Neuronal stem cell (in vitro differentiated cells): ENCODE measurements at regions not wholly inside any gene's neighbourhood (a gene's known extent, or its start where the extent isn't known, plus 50 kb on each side); places are given as distances from the start of the nearest gene placed in this dataset.

ENCODE experiments used
- DNase-seq: peaks from one replicate; pipeline ENCODE4 v3.0.0-alpha.2; 2013; ENCODE audit warnings: low spot score
- H2AFZ ChIP-seq: one replicate; pipeline ENCODE4 v1.6.1; 2013; ENCODE audit warnings: mild to moderate bottlenecking, low read length, inconsistent platforms
- H2AK5ac ChIP-seq: 2 replicates; pipeline ENCODE4 v1.6.1; 2013; ENCODE audit warnings: low read depth, mild to moderate bottlenecking, inconsistent platforms, low read length, moderate library complexity, mixed read lengths
- H2BK120ac ChIP-seq: 2 replicates; pipeline ENCODE4 v1.6.1; 2013; ENCODE audit warnings: low read depth, mild to moderate bottlenecking, inconsistent platforms, low read length, moderate library complexity, mixed read lengths
- H2BK12ac ChIP-seq: one replicate; pipeline ENCODE4 v1.6.1; 2013; ENCODE audit warnings: low read length, inconsistent platforms
- H2BK15ac ChIP-seq: 2 replicates; pipeline ENCODE4 v1.6.1; 2013; ENCODE audit warnings: mild to moderate bottlenecking, low read length, inconsistent platforms, mixed read lengths
- H2BK5ac ChIP-seq: one replicate; pipeline ENCODE4 v1.6.1; 2013; ENCODE audit warnings: inconsistent platforms, mild to moderate bottlenecking, low read length, moderate library complexity
- H3K14ac ChIP-seq: one replicate; pipeline ENCODE4 v1.6.1; 2013; ENCODE audit warnings: low read length, inconsistent platforms
- H3K18ac ChIP-seq: 2 replicates; pipeline ENCODE4 v1.6.1; 2013; ENCODE audit warnings: low read length, inconsistent platforms
- H3K23ac ChIP-seq: 2 replicates; pipeline ENCODE4 v1.6.1; 2013; ENCODE audit warnings: low read depth, mild to moderate bottlenecking, mixed read lengths, low read length, inconsistent platforms; ENCODE audit not compliant: poor library complexity
- H3K27ac ChIP-seq: replicated peaks from 3 replicates; pipeline ENCODE4 v1.5.1; 2013; ENCODE audit warnings: low read length, inconsistent platforms
- H3K27me3 ChIP-seq, 3 experiments: 2 replicates each; pipeline ENCODE4 v1.6.1; 2013; ENCODE audit warnings: low read length in 3 of 3, mild to moderate bottlenecking in 2 of 3, inconsistent platforms in 1 of 3, low read depth in 1 of 3, mixed read lengths in 1 of 3, moderate library complexity in 1 of 3; ENCODE audit not compliant: control insufficient read depth in 3 of 3, insufficient read depth in 3 of 3
- H3K36me3 ChIP-seq, 2 donors: replicated peaks in 1 of 2; 2 replicates each; pipeline ENCODE4 v1.6.1; 2013; ENCODE audit warnings: low read length in 2 of 2; ENCODE audit not compliant: control insufficient read depth in 2 of 2, insufficient read depth in 2 of 2
- H3K4ac ChIP-seq: 2 replicates; pipeline ENCODE4 v1.6.1; 2013; ENCODE audit warnings: inconsistent platforms, mild to moderate bottlenecking, low read length, moderate library complexity
- H3K4me1 ChIP-seq, 2 donors: 1 replicate in 1 of 2; 2 replicates in 1 of 2; pipeline ENCODE4 v1.6.1; 2013; ENCODE audit warnings: low read length in 2 of 2, low read depth in 1 of 2; ENCODE audit not compliant: control insufficient read depth in 2 of 2, insufficient read depth in 1 of 2
- H3K4me2 ChIP-seq: one replicate; pipeline ENCODE4 v1.6.1; 2013; ENCODE audit warnings: mild to moderate bottlenecking, low read length, inconsistent platforms; ENCODE audit not compliant: insufficient read depth, poor library complexity, severe bottlenecking
- H3K4me3 ChIP-seq, 2 donors: 2 replicates each; pipeline ENCODE4 v1.5.1; 2013; ENCODE audit warnings: low read length in 2 of 2, mild to moderate bottlenecking in 2 of 2, inconsistent platforms in 1 of 2, moderate library complexity in 1 of 2
- H3K79me1 ChIP-seq: one replicate; pipeline ENCODE4 v1.6.1; 2013; ENCODE audit warnings: low read depth, mild to moderate bottlenecking, inconsistent platforms, low read length, moderate library complexity
- H3K9ac ChIP-seq: one replicate; pipeline ENCODE4 v1.6.1; 2013; ENCODE audit warnings: mild to moderate bottlenecking, low read depth, low read length, inconsistent platforms; ENCODE audit not compliant: poor library complexity
- H3K9me3 ChIP-seq, 2 donors: replicated peaks in 1 of 2; 2 replicates each; pipeline versions ENCODE3 to v1.6.1; 2013; ENCODE audit warnings: low read length in 2 of 2, mild to moderate bottlenecking in 2 of 2, inconsistent platforms in 1 of 2, low read depth in 1 of 2, mixed read lengths in 1 of 2, moderate library complexity in 1 of 2; ENCODE audit not compliant: control insufficient read depth in 2 of 2, insufficient read depth in 1 of 2
- H4K8ac ChIP-seq: one replicate; pipeline ENCODE4 v1.6.1; 2013; ENCODE audit warnings: low read depth, mild to moderate bottlenecking, inconsistent platforms, low read length, moderate library complexity
- H4K91ac ChIP-seq: one replicate; pipeline ENCODE4 v1.6.1; 2013; ENCODE audit warnings: low read length, low read depth, mild to moderate bottlenecking, inconsistent platforms; ENCODE audit not compliant: poor library complexity
- whole genome bisulfite sequencing, 2 donors: extraction: QIAGEN DNeasy Blood & Tissue Kit; methylation state at CpG; one replicate each; pipeline ENCODE4 v1.1.7; 2013; ENCODE audit warnings: missing lambda C conversion rate in 2 of 2, mixed read lengths in 1 of 2; ENCODE audit not compliant: insufficient read length in 2 of 2, insufficient replicate concordance in 1 of 2; ENCODE audit errors: extremely low coverage in 2 of 2; 5-methylcytosine and 5-hydroxymethylcytosine counted together

- DNase-seq: no peak
- Histone ChIP-seq H3K14ac (no peak overlapping the region), H2BK120ac (no peak overlapping the region), H2BK12ac (no peak overlapping the region), H2AFZ (no peak overlapping the region), H3K4me2 (no peak overlapping the region), H4K8ac (no peak overlapping the region), H2AK5ac (no peak overlapping the region), H3K18ac (no peak overlapping the region), H3K4ac (no peak overlapping the region), H3K36me3 (no peaks in the 10 kb centered on the region), H2BK15ac (no peak overlapping the region), H3K27me3 (no peaks in the 10 kb centered on the region), H2BK5ac (no peak overlapping the region), H3K27ac (no peak overlapping the region), H3K9me3 (no peaks in the 10 kb centered on the region), H3K79me1 (no peaks in the 10 kb centered on the region), H3K4me1 (no peaks in the 10 kb centered on the region), H3K23ac (no peak overlapping the region), H4K91ac (no peak overlapping the region), H3K4me3 (no peak overlapping the region), H3K9ac (no peak overlapping the region)
- WGBS, 2 donors: no CpG with 5 or more reads among the region's 2 CpGs
Observed at GRCh38 chr2:83665894-83666293, 793.2 kb downstream of the SUCLG1 start.

- no peak overlapping the region for H3K18ac ChIP-seq
- H2AFZ ChIP-seq: no peak overlapping the region
- no peak overlapping the region for H2AK5ac ChIP-seq
- H3K27me3 ChIP-seq: no peaks in the 10 kb centered on the region
- no peaks in the 10 kb centered on the region for H3K36me3 ChIP-seq
- H4K91ac ChIP-seq: no peak overlapping the region
- H3K79me1 ChIP-seq: no peaks in the 10 kb centered on the region
- no CpG with 5 or more reads among the region's 1 CpG for WGBS, 2 donors
- H3K4me3 ChIP-seq: no peak overlapping the region
- H2BK15ac ChIP-seq: no peak overlapping the region
- no peak overlapping the region for H3K27ac ChIP-seq
- H2BK120ac ChIP-seq: no peak overlapping the region
- no peak overlapping the region for H3K14ac ChIP-seq
- H3K4me1 ChIP-seq: no peaks in the 10 kb centered on the region
- no peak overlapping the region for H3K4ac ChIP-seq
- no peak overlapping the region for H2BK5ac ChIP-seq
- no peak overlapping the region for H3K9ac ChIP-seq
- H3K9me3 ChIP-seq: no peaks in the 10 kb centered on the region
- H4K8ac ChIP-seq: no peak overlapping the region
- H3K23ac ChIP-seq: no peak overlapping the region
- H3K4me2 ChIP-seq: no peak overlapping the region
- no peak for DNase-seq
- H2BK12ac ChIP-seq: no peak overlapping the region
Observed at GRCh38 chr2:83665154-83665553, 793.9 kb downstream of the SUCLG1 start.

- no peak overlapping the region for H4K8ac ChIP-seq
- no peak overlapping the region for H4K91ac ChIP-seq
- H3K27me3 ChIP-seq: no peaks in the 10 kb centered on the region
- H3K4me3 ChIP-seq: no peak overlapping the region
- H2AFZ ChIP-seq: no peak overlapping the region
- H3K79me1 ChIP-seq: no peaks in the 10 kb centered on the region
- H3K9ac ChIP-seq: no peak overlapping the region
- no peak overlapping the region for H3K4me2 ChIP-seq
- no peaks in the 10 kb centered on the region for H3K9me3 ChIP-seq
- H2BK120ac ChIP-seq: no peak overlapping the region
- H2AK5ac ChIP-seq: no peak overlapping the region
- H2BK12ac ChIP-seq: no peak overlapping the region
- no peak for DNase-seq
- no peak overlapping the region for H3K4ac ChIP-seq
- H3K4me1 ChIP-seq: no peaks in the 10 kb centered on the region
- no peak overlapping the region for H3K27ac ChIP-seq
- no peak overlapping the region for H3K18ac ChIP-seq
- H2BK15ac ChIP-seq: no peak overlapping the region
- no peak overlapping the region for H2BK5ac ChIP-seq
- no CpG with 5 or more reads among the region's 1 CpG for WGBS, 2 donors
- no peak overlapping the region for H3K14ac ChIP-seq
- no peak overlapping the region for H3K23ac ChIP-seq
- H3K36me3 ChIP-seq: no peaks in the 10 kb centered on the region
Observed at GRCh38 chr2:83661711-83662110, 797.4 kb downstream of the SUCLG1 start.

GRCh38 chr2:83654091-83654611 is 804.9 kb downstream of the SUCLG1 start:
- H2AFZ ChIP-seq: no peak overlapping the region
- H4K91ac ChIP-seq: no peak overlapping the region
- no peaks in the 10 kb centered on the region for H3K4me1 ChIP-seq
- no peak overlapping the region for H2BK15ac ChIP-seq
- H3K23ac ChIP-seq: no peak overlapping the region
- no peak overlapping the region for H2AK5ac ChIP-seq
- H2BK5ac ChIP-seq: no peak overlapping the region
- no peaks in the 10 kb centered on the region for H3K36me3 ChIP-seq
- H3K27me3 ChIP-seq: no peaks in the 10 kb centered on the region
- H3K4me2 ChIP-seq: no peak overlapping the region
- no peak overlapping the region for H2BK120ac ChIP-seq
- no peak overlapping the region for H3K18ac ChIP-seq
- DNase-seq: no peak
- no peak overlapping the region for H3K4ac ChIP-seq
- no peak overlapping the region for H2BK12ac ChIP-seq
- H3K9ac ChIP-seq: no peak overlapping the region
- no peak overlapping the region for H4K8ac ChIP-seq
- WGBS, 2 donors: no CpG with 5 or more reads among the region's 1 CpG
- no peak overlapping the region for H3K14ac ChIP-seq
- no peaks in the 10 kb centered on the region for H3K79me1 ChIP-seq
- no peaks in the 10 kb centered on the region for H3K9me3 ChIP-seq
- no peak overlapping the region for H3K4me3 ChIP-seq
- no peak overlapping the region for H3K27ac ChIP-seq
